GM18499 (cell line): ENCODE measurements at regions not wholly inside any gene's neighbourhood (a gene's known extent, or its start where the extent isn't known, plus 50 kb on each side); places are given as distances from the start of the nearest gene placed in this dataset.

ENCODE experiments used
- ATAC-seq: cut with Tn5 transposase; IDR thresholded peaks from one replicate; pipeline ENCODE4 v1.9.1; 2021; ENCODE audit warnings: moderate number of reproducible peaks; ENCODE audit not compliant: insufficient read depth, unreplicated experiment

DNA sequence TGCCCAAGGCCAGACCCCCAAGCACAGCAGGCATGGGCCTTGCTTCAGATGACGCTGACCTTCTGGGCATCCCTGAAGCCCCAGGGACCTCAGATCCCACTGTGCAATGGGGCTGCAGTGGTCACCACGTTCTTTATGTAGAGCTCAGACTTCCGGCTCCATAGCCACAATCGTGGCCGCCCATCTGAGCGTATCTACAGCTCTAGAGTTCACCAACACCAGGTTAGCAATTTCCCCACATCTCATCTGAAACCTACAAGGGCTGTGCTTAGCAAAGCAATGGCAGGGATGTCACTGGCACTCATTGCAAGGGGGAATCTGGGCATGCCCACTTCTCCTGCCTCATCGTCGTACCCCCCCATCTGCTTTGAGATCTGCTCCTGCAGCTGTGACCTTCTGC, 384.4 kb upstream of the TSHZ3 start:
- ATAC-seq: no peak

DNA sequence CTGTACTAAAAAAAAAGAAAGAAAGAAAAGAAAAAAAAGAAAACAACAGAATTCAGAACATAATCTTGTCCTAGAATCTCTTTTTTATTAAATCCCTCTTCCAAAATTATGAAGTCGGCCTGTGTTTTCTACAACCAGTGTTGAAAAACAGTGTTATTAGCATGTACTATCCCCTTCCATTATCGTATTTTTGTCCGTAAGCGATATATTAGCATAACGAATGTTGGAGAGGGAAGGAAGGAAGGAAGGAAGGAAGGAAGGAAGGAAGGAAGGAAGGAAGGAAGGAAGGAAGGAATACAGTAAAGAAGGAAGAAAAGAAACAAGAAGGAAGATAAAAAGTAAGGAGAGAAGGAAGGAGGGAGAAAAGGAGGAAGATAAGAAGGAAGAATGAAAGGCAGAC, 393.0 kb upstream of the TSHZ3 start:
- ATAC-seq: no peak

DNA sequence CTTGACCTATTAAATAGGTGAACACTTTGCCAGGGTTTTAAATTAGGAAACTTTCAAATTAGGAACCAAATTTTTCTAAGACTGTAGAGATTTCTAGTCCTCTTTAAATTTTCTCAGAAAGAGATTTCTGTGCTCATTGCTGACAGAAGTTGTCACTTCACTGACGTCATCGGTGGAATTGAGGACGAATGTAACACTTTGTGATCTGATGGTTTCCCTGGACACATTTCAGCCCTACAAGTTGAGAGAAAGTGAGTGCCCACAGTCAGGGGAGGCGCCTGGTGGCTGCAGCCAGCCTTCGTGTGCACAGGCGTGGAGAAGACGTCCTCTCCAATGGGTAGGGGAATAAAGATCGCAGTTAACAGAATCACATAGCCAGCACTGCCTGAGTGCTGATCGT, 396.5 kb upstream of the TSHZ3 start:
- ATAC-seq: no peak

DNA sequence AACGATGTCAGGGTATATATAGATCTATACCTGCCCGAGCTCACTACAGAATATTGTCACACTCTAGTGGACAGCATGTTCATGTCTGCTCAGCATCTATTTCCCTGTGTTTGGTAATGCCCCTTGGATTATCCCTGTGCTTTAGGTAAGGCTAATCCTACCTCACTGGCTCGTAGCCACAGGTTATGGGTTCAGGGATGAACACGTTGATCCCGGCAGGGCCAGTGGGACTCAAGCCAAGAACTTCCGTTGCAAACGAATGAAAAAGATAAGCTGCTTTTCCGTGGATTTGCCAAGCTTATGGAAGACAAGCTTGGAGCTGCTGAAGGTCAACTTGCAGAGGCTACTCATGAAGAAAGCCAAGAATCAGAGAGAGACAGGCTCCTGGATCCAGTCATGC, 400.0 kb upstream of the TSHZ3 start:
- ATAC-seq: no peak

DNA sequence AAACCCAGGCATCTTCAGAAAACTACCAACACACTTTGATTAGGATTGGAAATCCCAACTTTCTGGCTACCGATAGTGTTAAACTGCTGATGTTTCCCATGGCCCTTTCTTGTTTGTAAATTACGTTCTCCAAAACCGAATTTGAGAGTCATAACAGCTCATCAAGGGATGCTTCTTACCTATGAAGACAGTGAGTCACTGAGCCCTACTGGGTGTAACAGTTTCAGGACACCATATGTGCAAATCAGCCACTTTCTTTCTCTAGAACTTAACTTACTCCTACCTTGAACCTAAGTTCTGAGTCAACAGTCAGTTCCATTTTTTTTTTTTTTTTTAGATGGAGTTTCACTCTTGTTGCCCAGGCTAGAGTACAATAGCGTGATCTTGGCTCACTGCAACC, 410.1 kb upstream of the TSHZ3 start:
- no peak for ATAC-seq

DNA sequence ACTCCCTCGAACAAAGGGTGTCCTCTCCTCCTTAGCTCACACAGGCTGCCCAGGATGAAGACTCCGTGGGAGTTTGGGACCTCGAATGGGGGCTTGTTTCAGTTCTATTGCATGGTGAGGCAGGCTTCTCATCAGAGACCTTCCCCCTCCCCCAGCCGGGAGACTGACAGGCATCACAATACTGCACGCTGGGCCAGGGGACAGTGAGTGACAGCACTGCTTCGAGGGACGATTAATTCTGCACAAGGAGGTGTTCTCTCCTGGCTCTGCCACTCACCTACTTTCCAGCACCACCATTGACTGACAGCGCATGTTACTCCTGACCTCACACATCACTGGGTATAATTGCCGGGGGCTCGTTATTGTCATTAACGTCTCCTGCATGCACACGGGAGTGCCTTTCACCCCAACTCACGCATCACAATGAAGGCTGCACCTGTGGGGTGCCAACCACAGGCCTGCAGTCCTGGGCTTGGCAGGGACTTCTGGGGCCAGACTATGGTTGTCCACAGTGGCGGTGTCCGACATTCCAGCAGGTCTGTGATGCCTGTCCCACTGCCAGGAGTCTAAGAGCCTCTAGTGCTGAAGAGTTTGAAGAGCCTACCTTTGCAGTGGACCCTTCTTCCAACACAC, 412.2 kb upstream of the TSHZ3 start:
- no peak for ATAC-seq

DNA sequence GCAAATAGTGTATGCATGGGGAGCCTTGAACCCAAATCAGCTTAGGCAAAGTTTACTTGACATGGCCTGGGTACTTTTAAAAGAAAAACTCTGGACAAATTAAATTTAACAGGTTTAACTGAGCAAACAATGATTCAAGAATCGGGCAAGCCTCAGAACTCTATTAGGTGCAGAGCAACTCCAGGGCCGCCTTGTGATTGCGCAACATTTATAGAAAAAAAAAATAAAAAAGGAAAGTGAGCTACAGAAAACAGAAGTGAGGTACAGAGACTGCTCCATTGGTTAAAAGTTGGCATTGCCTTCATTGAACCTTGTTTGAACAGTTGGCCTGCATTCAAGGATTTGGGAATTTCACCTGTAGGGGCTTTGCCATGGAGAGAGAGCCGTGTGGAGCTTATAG, 421.0 kb upstream of the TSHZ3 start:
- ATAC-seq: no peak

DNA sequence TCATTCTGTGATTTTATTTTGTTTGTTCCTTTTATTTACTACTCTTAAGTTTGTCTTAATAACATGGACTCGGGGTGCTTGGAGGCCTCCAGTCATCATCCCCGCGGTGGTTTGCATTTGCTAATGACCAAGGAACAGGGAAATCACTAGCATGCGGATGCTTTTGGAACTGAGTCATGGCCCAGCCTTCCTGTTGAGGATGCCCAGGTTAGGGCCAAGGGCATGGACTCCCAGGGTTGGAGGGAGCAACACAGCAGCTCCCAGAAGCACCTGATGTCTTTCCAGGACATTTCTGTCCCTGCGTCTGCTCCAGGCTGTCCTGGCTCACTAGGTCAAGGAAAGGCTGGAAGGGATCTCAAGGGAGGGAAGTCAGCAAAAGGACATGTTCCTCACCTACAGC, 423.7 kb upstream of the TSHZ3 start:
- no peak for ATAC-seq

DNA sequence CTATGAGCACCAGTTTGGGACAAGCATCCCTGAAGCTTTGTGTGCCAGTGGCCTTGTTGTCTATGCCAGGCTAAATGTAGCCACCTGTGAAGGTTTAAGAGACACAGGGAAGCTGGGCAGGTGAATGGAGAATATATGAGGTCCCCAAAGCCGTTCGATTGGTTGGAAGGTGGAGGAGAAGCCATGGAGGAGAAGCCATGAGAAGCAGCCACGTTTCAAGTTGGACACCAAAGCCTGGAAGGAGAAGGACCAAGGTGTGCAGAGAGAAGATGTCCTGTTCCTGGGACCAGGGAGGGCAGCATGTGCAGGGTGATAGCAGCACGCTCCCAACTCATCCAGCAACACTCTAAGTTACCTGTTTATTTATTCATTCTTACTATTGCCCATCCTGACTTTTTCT, 432.3 kb upstream of the TSHZ3 start:
- ATAC-seq: no peak

DNA sequence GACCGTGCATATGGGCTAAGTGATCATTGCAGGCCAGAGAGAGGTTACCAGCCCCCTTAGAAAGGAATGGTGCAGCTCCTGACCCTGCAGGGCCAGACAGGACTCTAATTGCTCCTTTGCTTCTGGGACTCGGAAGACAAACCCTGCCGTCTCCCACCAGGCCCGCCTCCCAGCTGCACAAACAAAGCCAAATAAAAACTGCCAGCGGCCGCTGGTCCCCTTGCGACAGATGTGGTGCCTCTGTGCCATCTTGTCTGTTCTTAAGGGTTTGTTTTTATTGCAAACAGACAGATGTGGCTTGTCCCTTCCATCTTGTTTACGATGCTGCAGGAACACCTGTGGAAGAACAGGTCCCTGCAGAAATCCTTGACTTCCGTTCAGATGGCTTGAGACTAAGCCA, 434.4 kb upstream of the TSHZ3 start:
- ATAC-seq: no peak

DNA sequence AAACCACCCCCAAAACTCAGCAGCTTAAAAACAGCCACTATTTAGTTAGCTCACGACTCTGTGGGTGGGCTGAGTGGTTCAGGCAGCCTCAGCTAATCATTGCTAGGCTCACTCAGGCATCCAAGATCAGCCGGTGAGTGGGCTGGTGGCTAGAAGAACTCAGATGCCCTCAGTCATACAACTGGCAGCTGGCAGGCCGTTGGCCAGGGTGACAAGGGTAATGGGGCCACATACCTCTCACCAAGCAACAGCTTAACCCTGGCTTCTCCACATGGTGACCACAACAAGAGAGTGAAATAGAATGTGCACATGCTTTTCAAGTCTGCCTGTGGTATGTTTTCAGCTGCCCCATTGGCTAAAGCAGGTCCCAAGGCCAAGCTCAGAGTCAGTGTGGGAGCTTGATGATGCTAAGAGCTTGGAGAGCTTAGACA, 435.4 kb upstream of the TSHZ3 start:
- no peak for ATAC-seq

DNA sequence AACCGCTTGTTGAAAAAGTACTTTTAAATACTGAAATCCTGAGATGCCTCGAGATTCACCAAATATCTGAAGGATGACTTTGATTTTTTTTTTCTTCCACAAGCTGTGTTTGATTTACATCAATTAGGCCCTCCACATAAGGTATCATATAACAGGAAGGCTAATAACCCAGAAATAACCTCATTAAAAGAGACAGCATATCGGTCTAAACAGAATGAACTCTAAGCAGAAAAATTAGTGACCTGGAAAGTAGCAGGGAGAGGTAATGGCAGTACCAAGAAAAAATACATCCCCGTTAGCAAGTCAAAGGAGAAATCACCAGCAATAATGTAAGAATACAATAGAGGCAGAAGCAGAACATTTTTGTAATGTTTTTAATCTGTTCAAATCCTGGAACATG, 452.4 kb upstream of the TSHZ3 start:
- no peak for ATAC-seq

DNA sequence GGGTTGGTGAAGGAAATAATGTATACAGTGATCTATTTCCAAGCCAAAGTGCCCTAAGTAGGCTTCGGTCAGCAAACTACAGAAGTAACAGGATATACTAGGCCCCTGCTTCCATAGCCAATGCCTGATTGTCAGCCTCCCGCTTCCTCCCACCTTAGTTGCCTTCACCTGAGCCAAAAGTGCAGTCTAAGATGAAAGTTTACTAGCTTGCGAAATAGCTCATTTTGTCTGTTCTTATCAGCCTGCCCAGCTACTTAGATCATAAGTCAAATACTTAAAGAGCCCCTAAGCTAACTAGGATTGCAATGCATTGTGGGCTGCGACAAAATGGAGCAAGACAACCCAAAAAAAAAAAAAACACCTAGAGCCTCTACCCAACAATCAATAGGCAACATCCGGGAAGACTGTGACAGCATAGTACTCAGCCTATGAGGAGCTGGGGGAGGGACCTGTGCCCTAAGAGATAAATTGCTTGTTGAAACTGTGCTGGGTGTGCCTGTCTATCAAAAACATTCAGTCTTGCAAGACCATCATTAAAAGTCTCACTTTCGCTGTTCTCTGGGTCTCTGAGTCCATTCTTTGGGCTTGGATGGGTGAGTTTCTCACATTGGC, 454.7 kb upstream of the TSHZ3 start:
- ATAC-seq: no peak

DNA sequence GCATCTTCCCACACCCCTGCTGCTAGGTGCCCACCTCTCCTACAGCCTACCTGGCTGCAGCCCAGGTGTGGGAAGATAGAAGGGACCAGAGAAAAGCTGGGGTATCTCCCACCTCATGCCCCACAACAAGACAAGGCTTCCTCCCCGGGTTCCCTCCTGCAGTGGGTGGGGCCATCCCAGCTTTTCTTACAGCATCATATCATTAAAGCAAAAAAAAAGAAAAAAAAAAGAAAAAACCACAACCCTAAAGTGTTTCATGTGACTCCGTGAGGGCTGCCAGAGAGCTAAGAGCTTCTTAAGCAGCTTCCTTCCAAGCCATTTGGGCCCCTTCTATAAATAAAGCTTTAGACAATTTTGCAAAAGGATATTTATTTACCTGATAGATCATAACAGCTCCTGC, 455.4 kb upstream of the TSHZ3 start:
- no peak for ATAC-seq

DNA sequence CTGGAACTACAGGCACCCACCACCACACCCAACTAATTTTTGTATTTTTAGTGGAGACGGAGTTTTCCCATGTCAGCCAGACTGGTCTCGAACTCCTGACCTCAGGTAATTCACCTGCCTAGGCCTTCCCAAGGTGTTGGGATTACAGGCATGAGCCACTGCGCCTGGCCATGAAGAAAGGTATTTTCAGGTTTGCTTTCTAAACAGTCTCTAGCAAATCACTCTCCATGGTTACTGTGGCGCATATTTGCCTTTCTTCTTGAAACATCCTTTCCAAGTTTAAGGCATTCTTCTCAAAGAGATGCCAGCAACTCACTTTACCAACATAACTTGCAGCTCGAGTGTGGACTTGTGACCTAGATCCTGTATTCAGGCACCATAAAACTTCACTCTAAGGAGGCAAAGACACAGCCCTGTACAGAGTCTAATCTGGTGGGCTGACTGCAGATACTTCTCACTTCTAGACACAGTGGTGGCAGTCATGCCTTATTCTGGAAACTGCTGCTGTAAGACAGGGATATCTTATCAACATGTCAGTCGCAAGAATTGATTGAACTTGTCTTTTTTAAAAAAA, 461.4 kb upstream of the TSHZ3 start:
- ATAC-seq: no peak

DNA sequence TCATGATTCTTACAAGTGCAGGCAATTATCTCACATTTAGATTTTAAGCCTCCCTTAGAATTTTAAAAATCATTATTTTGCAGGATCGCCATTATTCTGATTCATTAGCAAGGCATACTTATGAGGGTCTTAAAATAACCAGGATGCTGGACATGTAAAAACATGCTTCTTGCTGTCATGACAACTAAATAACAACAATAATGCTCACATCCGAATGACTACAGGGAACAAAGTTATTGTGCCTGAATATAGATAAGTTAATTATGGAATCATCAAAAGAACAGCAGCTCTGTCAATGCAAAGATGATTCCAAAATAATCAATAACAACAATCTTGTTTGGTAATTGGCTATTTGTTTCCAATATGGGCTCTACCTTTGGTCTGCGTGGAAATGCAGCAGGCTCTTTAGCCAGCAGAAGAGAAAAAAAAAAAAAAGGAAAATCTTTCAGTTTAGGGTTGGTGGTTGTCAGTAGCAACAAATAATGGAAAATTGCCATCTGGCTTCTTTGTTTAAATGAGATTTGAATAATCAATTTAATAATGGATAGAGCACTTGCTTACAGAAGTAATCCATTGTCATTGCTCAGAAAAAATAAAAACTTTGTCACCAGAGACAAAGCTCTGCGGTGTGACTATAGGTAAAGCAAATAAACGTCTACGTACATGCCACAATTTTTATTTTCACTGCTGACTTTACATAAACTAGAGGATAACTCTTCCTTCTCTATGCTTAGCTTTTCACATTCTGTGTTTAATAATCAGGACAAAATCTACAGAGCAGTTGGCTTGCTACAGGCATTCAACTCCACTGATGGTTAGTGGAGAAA, 468.9 kb upstream of the TSHZ3 start:
- no peak for ATAC-seq

DNA sequence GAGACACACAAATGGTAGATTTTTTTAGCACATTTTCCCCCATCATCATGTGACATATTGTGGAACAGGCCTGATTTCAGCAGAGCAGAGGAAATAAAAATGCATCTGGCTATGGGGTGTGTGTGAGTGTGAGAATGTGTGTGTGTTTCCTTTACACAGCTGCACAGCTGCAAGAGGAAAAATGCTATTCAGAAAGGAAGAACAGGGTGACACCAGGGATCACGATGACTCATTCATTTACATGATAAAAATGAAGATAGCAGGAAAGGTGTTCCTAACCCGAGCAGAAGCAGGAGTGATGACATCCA, 469.5 kb upstream of the TSHZ3 start:
- ATAC-seq: no peak

DNA sequence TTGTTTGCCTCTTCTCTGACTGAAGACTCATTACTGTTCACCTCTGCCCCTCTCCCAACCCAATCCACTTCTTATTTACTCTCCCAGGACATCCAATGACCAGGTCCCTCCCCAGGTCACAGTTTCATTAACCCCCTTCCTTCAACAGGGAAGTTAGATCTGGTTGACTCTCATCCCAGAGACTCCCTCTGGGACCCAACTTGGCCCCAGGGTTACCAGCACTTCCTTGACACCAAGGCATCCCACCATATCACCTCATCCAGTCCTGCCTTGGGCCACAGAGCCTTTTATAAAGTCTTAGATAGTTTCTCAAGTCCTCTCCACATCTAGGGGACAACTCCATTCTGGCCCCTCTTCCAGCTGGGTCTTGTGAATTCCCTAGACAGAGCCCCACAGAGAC, 470.6 kb upstream of the TSHZ3 start:
- ATAC-seq: no peak

DNA sequence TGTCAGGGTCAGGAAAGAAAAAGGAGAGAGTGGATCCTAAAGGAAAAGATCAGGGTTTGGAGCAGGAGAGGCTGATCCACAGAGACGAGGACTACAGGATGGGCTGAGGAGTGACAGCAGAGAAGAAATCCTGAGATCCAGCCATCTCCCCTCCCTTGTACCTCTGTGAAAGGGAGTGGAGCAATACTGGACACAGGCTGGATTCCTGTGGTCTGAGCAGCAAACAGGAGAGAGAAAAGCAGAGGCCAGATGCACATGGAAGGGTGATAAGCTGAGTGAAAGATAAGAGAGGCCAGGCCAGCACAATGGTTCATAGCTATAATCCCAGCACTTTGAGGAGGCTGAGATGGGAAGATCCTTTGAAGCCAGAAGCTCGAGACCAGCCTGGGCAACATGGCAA, 472.1 kb upstream of the TSHZ3 start:
- ATAC-seq: no peak

DNA sequence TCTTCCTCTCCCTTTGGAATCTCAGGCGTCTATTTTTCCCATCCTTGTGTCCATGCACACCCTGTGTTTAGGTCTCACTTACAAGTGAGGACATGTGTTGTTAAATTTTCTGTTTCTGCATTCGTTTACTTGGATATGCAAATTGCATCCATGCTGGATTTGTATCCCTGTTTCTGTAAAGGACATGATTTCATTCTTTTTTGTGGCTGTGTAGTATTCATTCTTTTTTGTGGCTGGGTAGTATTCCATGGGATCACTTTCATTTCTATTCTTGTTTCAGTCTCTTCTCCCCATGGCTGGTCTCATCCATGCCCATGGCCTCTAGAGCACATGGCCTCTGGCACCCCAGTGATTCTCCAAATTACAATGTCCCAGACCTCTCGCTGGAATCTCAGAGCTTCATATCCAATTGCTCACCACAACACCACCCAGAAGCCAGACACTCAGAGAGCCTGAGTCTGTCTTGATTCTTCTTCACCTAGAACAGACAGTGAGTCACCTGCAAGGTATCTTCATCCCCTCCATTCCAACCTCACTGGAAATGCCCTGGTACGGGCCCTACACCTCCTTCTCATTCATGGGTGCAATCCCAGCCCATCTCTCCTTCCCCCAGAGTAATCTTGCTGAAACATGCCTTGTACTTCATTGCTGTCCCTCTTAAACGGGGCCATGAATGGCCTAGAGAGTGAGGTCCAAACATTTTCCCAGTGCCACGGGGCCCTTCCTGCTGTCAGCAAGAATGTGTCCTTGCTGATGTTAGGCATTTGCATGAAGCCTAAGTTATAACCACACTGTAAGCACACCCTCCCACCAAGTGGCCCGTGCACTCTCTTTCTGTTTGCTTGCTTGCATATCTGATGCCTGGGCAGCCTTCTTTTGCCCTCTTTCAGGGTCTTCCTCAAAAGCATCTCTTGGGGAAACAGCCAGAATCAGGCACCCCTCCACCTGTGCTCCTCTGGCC, 476.2 kb upstream of the TSHZ3 start:
- no peak for ATAC-seq
